ENCODE measurements at regions not wholly inside any gene's neighbourhood (a gene's known extent, or its start where the extent isn't known, plus 50 kb on each side); places are given as distances from the start of the nearest gene placed in this dataset.

DNA sequence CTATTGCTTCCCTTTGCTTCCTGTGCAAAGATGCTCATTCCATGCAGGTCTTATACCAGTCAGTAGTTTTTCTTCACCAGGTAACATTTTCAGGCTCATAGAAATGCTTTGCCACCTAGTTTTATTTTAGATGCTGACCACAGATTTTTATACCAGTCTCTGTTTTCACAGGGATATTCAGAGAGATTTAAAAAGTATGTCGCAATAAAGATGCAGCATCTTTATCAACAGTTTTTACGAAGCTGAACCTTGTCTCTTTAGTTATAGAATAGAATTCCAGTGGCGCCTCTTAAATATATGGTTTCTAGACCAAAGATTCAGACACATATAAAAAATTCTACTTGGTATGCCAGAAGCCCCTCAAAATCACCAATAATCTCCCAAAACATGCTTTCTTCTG is 155.7 kb upstream of the PCSK5 start:
- ATAC-seq (ENCODE audit: low read depth) (no peak), DNase-seq (no peak)
- Histone ChIP-seq H2BK15ac (ENCODE audit: low read depth, low read length) (no peak overlapping the region), H3K56ac (ENCODE audit: extremely low read depth, insufficient read depth, low read length) (no peak overlapping the region), H3K79me1 (ENCODE audit: low read depth in 1 of 2, low read length in 2 of 2) (no peaks in the 10 kb centered on the region), H3K36me3 (ENCODE audit: control insufficient read depth, insufficient read depth, low read length) (no peaks in the 10 kb centered on the region), H2BK120ac (ENCODE audit: low read depth, low read length) (no peak overlapping the region), H2BK20ac (ENCODE audit: low read depth, low read length) (no peak overlapping the region), H3K4ac (ENCODE audit: low read depth, low read length) (no peak overlapping the region), H3K23ac (ENCODE audit: low read depth, low read length) (no peak overlapping the region), H3K27me3 (ENCODE audit: control insufficient read depth, insufficient read depth, low read length) (no peaks in the 10 kb centered on the region), H2AFZ (replicated peaks; ENCODE audit: low read length, poor library complexity) (no peak overlapping the region), H2BK5ac (ENCODE audit: low read depth, low read length, poor library complexity, severe bottlenecking) (no peak overlapping the region), H3K9me3 (ENCODE audit: control insufficient read depth, insufficient read depth, low read length) (no peaks in the 10 kb centered on the region), H3K9me1 (ENCODE audit: insufficient read depth, low read length) (no peaks in the 10 kb centered on the region), H2AK9ac (replicated peaks; ENCODE audit: low read depth, low read length, poor library complexity) (no peak overlapping the region), H3K9ac (ENCODE audit: low read depth, low read length) (no peak overlapping the region), H4K91ac (ENCODE audit: insufficient read depth, low read depth, low read length) (no peak overlapping the region), H3K27ac (ENCODE audit: insufficient read depth, low read length) (no peak overlapping the region), H4K8ac (ENCODE audit: low read depth in 2 of 2, low read length in 2 of 2) (no peak overlapping the region), H3K4me3 (ENCODE audit: insufficient read depth, low read depth, low read length) (no peak overlapping the region), H3K4me2 (ENCODE audit: low read depth, low read length) (no peak overlapping the region), H4K5ac (ENCODE audit: low read depth, low read length) (no peak overlapping the region), H3K4me1 (ENCODE audit: control insufficient read depth, insufficient read depth, low read length) (no peaks in the 10 kb centered on the region), H2AK5ac (ENCODE audit: low read depth, low read length) (no peak overlapping the region), H3K14ac (replicated peaks; ENCODE audit: low read depth, low read length) (no peak overlapping the region), H4K20me1 (ENCODE audit: insufficient read depth, low read length) (no peaks in the 10 kb centered on the region), H3K18ac (ENCODE audit: low read depth, low read length) (no peak overlapping the region)
- TF ChIP-seq RCOR1 (IDR thresholded peaks at IDR 0.05; ENCODE audit: insufficient replicate concordance, low read length), result no peak
- TF ChIP-seq CEBPB (IDR thresholded peaks at IDR 0.05; ENCODE audit: low read depth, low read length), result peak; percentile 79
- in situ Hi-C loops (cut with MboI; ENCODE audit: low sequenced_read_pairs), result no loop called here
- CTCF ChIA-PET, result interaction anchor here (1.5 kb wide), 1 partner anchor 10 kb away, joined by 3 read pairs; no protein-coding TSS in a partner anchor
- intact Hi-C loops (cut with micrococcal nuclease), result loop anchor here (10.0 kb wide), 1 partner anchor 1370 kb away; no protein-coding TSS in a partner anchor
- no TSS peak for BruUV-seq (replicated peaks)
- WGBS, 2 experiments (ENCODE audit: extremely low coverage in 2 of 2, insufficient read length in 1 of 2), result no CpG with 5 or more reads among the region's 3 CpGs
- dilution Hi-C loops (cut with HindIII; ENCODE audit: low sequenced_read_pairs, unreplicated experiment), result no loop called here
- POLR2A ChIA-PET (ENCODE audit: unreplicated experiment), result no interaction called here
